ENCODE measurements at regions not wholly inside any gene's neighbourhood (a gene's known extent, or its start where the extent isn't known, plus 50 kb on each side); places are given as distances from the start of the nearest gene placed in this dataset.

GRCh38 chr7:22676385-22676784 lies 50.6 kb upstream of the IL6 start:
- TF ChIP-seq CTCF (IDR thresholded peaks at IDR 0.05 in 4 of 5, conservative IDR thresholded peaks at IDR 0.05 in 1 of 5) (no peak), POLR2A (IDR thresholded peaks at IDR 0.05) (no peak)

Measured in gastrocnemius medialis (tissue), 4 donors.